Left ventricle myocardium superior (tissue), 1 donor: ENCODE measurements at regions not wholly inside any gene's neighbourhood (a gene's known extent, or its start where the extent isn't known, plus 50 kb on each side); places are given as distances from the start of the nearest gene placed in this dataset.
"Not testable (repeated sequence)": the region's sequence is repeated elsewhere in the genome, so short reads cannot be mapped to it uniquely, and the experiment has no call there.

Source experiments
- ATAC-seq: fragments of 200-7000 bp; cut with Tn5 transposase; one replicate; pipeline ENCODE4 v1.9.1; 2020; ENCODE audit warnings: mild to moderate bottlenecking, moderate library complexity
- DNase-seq: peaks from one replicate; pipeline ENCODE4 v3.0.0-alpha.2; 2020
- intact Hi-C: fragments of 100-400 bp; cut with micrococcal nuclease; formaldehyde crosslinking; loops from one replicate; pipeline ENCODE4 v1.11.0; 2022
- donor health status: DM: no; HTN: yes; CAD: no; lungs with severe emphysema.

DNA sequence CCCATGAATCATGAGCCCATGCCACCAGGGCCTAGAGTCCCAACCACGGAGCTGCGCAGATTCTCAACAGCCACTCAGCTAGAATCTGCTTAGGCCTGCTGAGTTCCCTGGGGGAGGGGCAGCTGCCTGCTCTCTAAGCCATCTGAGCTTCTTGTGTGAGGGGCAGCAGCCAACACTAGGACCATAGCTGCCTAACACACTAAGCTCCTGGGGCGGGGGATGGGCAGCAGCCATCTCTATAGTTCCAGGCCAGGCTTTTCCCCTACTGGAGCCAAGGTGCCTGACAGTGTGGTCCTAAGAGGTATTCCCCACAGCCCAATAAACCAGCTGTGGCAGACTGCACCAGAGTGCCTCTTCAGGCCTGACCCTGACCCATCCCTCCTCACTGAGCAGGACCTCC, 255.9 kb upstream of the ACO1 start:
- DNase-seq (no peak), ATAC-seq (no peak)
- intact Hi-C loops, result no loop called here

DNA sequence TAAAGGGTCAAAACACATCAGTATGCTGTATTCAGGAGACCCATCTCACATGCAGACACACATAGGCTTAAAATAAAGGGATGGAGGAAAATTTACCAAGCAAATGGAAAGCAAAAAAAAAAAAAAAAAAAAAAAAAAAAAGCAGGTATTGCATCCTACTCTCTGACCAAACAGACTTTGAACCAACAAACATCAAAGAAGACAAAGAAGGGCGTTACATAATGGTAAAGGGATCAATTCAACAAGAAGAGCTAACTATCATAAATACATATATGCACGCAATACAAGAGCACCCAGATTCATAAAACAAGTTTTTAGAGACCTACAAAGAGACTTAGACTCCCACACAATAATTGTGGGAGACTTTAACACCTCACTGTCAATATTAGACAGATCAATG, 253.7 kb upstream of the ACO1 start:
- intact Hi-C loops, DNase-seq, ATAC-seq: not testable (repeated sequence)

DNA sequence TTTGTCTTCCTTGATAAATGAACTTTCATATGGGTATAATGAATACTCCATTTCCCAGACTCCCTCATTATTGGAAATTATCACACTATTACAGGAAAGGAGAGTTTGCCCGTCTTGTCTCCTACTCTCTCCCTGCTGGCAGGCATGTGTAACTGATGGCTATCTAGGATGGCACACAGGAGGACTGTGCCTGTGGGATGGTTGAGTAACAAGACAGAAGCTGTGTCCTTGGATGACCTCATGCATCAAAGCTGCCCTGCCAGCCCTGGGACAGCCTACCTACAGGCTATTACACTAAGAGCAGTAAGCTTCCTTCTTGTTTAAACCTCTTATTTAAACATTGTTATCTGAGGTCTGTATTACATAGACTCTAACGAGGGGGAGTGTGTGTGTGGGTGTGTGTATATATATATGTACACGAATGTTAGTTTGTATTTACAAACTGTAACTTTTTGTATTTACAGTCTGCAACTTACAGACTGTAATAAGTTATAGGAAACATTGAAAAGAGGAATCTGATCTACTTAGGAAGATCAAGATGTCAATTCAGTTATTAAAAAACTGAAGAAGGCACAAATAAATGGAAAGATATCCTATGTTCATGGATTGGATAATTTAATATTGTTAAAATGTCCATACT, 247.6 kb upstream of the ACO1 start:
- no peak for ATAC-seq
- no peak for DNase-seq
- intact Hi-C loops, result no loop called here

DNA sequence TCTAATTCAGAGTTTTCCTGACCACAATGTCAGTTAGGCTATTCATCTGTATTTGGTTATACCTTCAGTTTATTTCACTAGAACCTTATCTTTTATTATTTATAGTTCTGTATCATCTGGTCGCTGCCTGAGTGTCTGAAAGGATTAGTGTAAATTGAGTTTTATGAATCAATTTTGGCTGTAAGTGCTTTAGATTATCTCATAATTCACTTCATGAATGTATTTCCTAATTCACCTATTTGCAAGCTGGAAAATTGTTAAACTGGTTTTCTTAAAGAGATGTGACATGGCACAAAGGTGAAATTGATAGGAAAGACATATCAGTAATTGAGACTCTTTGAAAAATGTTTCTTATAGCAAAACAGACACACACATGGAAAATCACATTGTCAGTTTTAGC, 242.4 kb upstream of the ACO1 start:
- ATAC-seq, result no peak
- intact Hi-C loops, result no loop called here
- no peak for DNase-seq

DNA sequence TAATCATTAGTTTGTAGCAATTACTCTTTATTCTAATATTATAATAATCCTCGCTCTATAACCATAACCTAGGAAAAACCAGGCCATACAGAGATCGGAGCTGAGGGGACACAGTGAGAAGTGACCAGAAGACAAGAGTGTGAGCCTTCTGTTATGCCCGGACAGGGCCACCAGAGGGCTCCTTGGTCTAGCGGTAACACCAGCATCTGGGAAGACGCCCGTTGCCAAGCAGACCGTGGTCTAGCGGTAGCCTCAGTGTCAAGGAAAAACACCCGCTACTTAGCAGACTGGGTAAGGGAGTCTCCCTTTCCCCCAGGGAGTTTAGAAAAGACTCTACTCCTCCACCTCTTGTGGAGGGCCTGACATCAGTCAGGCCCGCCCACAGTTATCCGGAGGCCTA, 235.9 kb upstream of the ACO1 start:
- intact Hi-C loops, DNase-seq, ATAC-seq: not testable (repeated sequence)

DNA sequence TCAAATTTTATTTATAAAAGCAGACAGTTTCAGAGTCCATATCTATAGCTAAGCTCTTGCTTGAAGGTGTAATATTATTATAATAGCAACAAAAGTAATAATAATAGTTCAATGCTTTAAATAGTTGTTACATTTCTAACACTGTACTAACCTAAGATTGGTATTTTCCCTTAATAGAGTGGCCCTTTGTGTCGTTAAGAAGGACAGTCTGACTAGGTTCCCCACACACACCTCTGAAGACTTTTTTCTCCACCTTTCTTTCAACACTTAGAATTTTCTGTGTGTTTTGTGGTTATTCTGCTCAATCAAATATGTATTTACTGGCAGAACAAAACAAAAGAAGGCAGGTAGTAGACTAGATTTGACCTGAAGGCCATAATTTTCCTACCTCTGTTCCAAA, 223.2 kb upstream of the ACO1 start:
- intact Hi-C loops, result no loop called here
- DNase-seq, result no peak
- ATAC-seq, result no peak

DNA sequence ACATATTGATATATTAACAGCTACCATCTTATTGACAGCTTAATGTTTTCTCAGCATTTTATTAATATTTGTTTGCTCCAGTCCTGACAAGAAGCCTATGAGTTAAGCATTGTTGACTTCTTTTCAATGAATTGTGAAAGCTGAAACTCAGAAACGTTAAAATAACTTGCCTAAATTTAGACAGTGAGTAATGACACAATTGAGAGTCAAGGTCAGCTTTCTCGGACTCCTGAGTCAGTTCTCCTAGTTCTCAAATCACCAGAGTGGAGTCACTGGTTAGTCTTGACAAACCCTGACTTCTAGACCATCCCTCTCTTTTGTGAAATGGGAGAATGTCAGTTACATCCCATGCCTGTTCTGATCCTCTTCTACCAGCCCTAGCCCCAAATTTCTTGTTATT, 222.7 kb upstream of the ACO1 start:
- intact Hi-C loops, result no loop called here
- ATAC-seq (no peak), DNase-seq (no peak)

DNA sequence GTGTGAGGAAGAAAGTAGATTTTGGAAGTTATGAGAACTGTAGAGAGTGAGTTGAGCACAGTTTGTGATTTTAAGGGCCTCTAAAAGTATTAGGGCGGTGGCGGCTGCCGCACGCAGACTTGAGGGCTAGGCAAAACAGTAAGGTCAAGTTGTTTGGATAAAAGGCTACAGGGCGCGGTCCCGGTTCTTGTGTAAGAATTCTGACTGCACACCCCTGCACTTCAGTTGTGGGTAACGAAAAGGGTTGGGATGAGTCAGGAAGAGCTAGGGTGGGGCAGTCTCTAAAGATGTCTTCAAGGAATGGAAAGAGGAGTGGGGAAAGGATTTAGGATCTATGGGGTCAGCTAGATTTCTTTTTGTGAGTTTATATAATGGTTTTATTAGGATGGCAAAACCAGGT, 218.1 kb upstream of the ACO1 start:
- ATAC-seq, DNase-seq, intact Hi-C loops: not testable (repeated sequence)

DNA sequence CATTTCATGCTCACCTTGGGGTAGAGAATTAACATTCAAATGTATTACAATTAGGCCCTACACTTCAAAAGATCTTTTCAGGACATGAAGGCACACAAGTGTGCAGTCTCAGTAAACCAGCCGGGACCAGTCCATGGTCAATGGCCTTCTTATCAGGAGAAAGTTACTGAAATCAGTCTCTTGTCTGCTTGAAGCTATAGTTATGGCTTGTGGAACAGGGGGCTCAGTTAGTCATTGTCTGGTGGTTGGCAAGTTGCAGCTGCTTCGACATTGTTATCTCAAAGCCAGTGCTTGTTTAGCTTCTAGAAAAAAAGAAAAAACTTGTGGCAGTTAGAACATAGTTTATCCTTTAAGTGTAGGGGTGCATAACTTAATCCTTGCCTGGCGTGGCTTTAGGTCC, 213.1 kb upstream of the ACO1 start:
- intact Hi-C loops, result no loop called here
- ATAC-seq, result no peak

DNA sequence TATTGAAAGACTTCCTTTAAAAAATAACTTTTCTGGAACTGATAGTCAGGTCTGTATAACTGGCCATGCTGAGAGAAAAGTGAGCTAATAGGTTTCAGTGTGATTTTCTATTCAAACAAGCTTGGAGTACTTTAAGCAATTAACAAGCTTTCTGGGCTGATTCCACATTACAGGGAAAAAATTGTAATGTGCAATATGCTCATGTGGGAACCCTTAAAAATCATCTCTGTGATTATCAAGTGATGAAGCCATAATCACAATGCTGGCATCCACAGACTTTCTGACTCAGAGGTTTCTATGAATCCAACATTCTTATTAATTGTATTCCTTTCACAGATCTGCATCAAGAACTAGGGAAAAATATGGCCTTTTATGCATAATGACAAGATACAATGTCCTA, 212.2 kb upstream of the ACO1 start:
- intact Hi-C loops, result no loop called here
- DNase-seq (no peak), ATAC-seq (no peak)

More for the DNA sequence above, 213.1 kb upstream of the ACO1 start:
- DNase-seq, result no peak

DNA sequence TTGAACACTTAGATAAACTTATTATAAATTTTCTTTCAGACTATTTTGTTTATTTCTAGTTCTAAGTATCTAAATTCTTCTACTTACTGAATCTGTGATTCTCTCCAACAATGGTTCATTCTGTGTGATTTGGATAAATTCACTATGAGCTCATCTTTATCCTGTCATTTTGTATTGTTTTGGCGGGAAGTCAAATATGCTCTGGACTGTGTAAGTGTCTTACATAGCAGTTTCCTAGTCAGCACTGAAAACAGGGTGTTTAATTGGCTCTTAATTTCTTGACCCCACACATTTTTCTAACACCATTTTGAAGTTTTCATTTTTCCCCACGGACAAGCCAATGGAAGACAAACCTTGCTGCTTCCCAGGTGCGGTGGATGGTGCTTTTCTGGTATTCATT, 207.0 kb upstream of the ACO1 start:
- intact Hi-C loops, result no loop called here
- DNase-seq (no peak), ATAC-seq (no peak)

DNA sequence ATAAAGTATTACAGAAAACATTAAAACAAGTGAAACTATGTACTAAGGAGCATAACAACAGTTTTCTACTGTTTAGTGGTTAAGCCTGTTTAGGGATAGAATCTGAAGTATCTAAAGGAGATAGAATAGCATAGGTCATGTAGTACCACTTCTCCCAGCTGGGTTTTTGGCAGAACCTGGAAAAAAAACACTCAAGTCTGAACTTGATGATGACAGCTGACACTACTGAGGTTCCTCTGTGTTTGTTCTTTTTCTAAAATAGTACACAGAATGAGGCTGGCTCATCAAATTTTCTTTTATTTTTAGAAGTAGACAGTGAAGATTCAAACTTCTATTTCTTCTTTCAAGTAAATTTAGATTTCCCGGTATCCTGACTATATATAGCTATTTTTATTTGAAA, 203.8 kb upstream of the ACO1 start:
- ATAC-seq (no peak), DNase-seq (no peak)
- intact Hi-C loops, result no loop called here

DNA sequence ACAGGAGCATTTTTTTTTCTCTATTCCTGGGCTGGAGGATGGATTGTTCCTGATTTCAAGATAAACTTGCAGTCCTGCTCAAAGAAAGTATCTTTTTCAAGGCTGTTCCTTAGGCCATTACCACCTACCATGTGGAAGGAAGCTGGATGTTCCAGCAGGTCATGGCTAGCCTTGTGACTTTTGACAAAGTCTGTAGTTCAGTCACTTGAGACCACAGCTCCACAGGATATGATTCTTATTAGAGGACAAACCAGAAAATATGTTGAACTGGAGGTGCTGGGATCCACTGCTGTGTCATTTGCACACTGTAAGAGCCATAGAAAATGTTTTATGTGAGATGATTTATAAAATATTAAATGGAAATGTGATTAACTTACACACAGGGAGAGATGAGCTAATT, 184.2 kb upstream of the ACO1 start:
- intact Hi-C loops, result no loop called here
- ATAC-seq (no peak), DNase-seq (no peak)

DNA sequence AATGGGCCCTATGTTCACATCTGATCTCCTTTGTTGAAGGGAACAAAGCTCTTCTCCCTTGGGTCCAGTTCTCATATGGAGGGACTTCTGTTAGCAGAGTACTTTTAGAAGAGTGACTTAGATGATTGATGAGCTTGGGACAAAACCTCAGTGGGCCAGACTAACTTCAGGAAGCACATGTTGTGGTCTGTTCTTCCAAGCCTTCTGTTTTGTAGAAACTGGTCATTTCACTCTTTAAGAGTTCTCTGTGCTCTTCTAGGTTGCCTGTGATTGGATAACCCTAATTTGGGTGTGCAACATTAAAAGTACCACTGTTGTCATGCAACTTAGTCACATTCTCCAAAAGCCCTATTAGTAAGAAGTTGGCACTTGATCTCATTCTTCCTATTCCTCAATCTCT, 183.5 kb upstream of the ACO1 start:
- DNase-seq (no peak), ATAC-seq (no peak)
- intact Hi-C loops, result no loop called here

DNA sequence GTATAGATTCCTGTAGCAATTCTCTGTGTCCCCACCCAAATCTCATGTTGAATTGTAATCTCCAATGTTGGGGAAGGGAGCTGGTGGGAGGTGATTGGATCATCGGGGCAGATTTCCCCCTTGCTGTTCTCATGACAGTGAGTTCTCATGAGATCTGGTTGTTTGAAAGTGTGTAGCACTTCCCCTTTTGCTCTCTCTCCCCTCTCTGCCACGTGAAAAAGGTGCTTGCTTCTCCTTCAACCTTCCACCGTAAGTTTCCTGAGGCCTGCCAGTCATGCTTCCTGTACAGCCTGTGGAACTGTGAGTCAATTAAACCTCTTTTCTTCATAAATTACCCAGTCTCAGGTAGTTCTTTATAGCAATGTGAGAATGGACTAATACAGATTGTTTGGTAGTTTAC, 175.3 kb upstream of the ACO1 start:
- intact Hi-C loops, DNase-seq: not testable (repeated sequence)

DNA sequence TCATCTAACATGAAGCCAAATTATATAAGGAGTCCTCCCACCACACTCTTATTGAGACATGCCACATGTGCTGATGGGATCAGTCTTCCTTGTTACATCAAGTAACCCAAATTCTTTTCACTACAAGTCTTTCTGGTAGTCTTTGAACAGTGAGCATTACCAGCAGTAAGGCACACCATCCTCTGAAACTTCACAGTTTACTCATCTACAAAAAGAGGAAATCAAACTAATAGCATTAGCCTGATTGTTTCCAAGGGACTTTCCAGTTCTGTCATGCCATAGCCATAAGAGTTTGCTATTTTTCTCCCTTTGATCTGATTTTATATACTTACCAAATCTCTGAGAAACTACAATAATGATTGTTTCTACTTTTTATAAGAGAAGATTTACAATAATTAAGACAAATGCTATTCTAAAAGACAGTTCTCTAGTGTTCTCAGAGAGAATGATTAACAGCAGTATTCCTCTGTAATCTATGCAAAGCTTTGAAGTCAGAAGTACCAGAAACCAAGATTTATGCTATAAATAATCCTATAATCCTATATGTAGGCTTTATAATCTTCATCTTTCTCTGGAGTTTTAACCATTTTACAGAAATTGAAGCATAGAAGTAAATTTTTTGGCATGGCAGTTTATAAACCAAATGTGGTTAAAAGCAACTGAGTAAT, 166.2 kb upstream of the ACO1 start:
- ATAC-seq, result no peak
- intact Hi-C loops, result no loop called here

More for the DNA sequence above, 175.3 kb upstream of the ACO1 start:
- not testable (repeated sequence) for ATAC-seq

DNA sequence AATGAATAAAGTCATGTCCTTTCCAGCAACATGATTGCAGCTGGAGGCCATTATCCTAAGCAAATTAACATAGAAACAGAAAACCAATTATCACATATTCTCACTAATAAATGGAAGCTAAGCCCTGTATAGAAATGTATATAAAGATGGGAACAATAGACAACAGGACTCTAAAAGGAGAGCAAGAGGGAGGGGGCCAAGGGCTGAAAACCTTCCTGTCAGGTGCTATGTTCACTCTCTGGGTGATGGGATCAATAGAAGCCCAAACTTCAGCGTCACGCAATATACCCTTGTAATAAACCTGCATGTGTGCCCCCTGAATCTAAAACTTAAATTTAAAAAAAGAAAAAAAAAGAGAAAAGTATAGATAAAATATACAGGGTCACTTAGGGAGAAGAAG, 163.7 kb upstream of the ACO1 start:
- DNase-seq, result no peak
- intact Hi-C loops, result no loop called here
- no peak for ATAC-seq

More for the DNA sequence above, 166.2 kb upstream of the ACO1 start:
- no peak for DNase-seq

DNA sequence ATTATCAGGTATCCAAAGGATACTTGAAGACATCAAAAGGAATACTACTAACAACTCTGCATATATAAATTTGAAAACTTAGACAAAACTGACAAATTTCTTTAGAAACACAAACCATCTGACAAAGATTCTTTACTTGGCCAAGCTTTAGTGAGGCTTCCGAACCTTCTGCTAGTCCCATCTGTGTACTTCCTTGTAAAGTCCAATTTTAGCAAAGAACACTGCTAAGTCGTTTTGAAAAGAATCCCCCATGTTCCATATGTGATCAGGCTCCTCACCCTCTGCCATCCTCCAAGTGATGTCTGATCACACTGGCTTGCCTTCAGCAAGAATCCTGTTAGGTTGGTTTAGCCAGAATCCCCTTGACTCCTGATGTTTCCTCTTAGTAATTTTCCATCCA, 150.0 kb upstream of the ACO1 start:
- DNase-seq (no peak), ATAC-seq (no peak)
- intact Hi-C loops, result no loop called here

DNA sequence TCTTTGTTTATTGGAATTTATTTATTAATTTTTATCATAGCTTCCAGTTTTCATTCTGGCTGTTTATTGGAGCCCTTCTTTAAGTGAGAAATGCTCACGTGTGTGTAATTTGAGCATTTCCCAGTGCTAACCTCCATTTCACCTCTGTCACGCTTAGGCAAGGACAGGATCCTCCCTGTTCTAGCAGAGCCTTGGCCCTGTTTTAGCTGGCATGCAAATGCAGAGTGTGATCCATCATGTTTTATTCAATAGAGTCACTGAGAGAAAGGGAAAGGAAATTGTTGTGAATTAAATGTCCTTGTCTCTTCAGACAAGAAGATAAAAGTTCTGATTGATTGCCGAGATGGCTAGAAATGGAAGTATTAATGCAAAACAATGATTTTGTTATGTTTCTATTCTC, 137.3 kb upstream of the ACO1 start:
- ATAC-seq (no peak), DNase-seq (no peak)
- intact Hi-C loops, result no loop called here

DNA sequence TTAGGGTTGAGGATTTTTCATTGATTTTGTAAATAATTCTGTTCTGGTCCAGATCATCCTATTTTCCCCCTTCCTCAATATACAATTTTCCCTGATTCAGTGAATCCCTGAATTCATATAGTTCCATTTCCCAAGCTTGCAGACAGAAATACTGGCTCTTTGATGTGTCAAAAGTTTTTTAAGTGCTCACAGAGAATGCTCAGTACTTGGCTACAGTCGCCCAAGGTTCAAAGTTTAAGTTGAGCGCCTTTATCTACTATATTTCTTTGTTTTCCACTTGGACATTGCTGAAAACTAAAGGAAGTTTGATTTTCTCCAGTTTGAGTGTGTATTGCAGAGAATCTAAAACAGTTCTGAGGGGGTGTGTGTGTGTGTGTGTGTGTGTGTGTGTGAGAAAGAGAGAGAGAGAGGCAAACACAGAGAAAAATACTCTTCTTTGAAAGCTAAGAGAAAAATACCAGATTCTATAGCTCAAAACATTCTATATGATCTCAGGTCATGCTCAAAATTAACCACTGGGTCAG, 136.2 kb upstream of the ACO1 start:
- intact Hi-C loops, result no loop called here
- no peak for DNase-seq
- no peak for ATAC-seq

DNA sequence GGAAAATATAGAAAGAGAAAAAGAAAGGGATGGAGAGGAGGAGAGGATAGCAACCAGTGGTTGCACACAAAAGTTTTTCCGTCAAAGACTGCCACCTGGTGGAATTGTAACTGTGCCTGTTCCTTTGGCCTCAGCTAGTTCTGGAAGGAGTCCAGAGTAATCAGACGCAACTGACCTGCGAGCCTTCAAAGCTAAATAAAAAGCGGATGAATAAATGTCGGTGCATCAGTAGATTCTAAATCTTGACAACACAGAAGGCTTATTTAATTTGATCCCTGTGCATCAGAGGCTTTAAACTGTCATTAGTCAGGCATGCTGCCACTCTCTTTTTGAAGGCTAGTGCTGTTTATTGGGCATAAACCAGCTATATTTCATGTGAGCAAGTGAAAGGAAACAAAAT, 132.9 kb upstream of the ACO1 start:
- intact Hi-C loops, result no loop called here
- peak; percentile 38 for ATAC-seq
- no peak for DNase-seq
